ENCODE measurements at regions not wholly inside any gene's neighbourhood (a gene's known extent, or its start where the extent isn't known, plus 50 kb on each side); places are given as distances from the start of the nearest gene placed in this dataset.

DNA sequence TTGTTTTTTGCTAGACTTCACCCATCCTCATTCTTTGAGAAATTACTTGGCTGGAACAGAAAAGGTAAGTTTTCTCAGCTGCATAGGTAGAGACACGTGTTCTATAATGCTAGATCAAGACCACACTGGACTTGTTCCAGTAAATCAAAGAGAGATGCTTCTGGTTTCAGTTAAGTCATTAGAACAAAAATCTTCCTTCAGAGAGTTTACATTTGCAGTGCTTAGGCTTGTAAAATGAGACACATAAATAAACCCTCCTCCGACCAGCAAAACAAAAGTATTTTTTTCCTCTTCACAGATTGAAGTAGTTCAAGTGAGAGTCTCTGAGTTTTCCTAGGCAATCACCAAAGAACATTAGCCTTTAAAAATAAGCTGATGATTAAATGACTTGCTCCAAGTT lies 87.3 kb upstream of the PROK2 start:
- Histone ChIP-seq H3K27me3 (no peaks in the 10 kb centered on the region), H3K4me1 (no peaks in the 10 kb centered on the region), H3K9me3 (no peaks in the 10 kb centered on the region), H3K4me3 (no peak overlapping the region), H3K36me3 (ENCODE audit: low read depth, missing control alignments) (no peaks in the 10 kb centered on the region), H3K27ac (no peak overlapping the region)
- TF ChIP-seq, protein P1, sequence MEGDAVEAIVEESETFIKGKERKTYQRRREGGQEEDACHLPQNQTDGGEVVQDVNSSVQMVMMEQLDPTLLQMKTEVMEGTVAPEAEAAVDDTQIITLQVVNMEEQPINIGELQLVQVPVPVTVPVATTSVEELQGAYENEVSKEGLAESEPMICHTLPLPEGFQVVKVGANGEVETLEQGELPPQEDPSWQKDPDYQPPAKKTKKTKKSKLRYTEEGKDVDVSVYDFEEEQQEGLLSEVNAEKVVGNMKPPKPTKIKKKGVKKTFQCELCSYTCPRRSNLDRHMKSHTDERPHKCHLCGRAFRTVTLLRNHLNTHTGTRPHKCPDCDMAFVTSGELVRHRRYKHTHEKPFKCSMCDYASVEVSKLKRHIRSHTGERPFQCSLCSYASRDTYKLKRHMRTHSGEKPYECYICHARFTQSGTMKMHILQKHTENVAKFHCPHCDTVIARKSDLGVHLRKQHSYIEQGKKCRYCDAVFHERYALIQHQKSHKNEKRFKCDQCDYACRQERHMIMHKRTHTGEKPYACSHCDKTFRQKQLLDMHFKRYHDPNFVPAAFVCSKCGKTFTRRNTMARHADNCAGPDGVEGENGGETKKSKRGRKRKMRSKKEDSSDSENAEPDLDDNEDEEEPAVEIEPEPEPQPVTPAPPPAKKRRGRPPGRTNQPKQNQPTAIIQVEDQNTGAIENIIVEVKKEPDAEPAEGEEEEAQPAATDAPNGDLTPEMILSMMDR (IDR thresholded peaks at IDR 0.05): no peak
- no peak for TF ChIP-seq POLR2A (IDR thresholded peaks at IDR 0.05)
- WGBS, 2 donors: 57 to 65% methylated on average over 2 of the region's 2 CpGs
- intact Hi-C loops (cut with DNase I; ENCODE audit: low total_unique reads): no loop called here
- no peak for DNase-seq

DNA sequence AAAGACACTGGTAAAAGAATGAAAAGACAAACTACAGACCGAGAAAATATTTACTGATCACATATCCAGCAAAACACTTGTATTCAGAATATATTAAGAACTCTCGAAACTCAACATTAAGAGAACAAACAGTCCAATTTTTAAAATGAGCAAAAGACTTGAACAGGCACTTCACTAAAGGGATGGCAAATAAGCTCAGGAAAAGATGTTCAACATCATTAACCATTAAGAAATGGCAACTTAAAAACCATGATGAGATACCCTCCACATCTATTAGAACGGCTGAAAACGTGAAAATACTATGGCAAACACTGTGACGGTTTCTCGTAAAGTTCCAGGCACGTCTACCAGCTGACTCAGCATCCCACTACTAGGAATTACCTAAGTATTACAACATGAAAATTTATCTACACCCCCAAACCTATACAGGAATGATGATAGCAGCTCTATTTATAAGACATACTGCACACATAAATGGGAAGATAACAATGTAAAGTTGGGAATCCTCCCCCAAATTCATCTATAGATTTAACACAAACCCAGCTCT lies 86.1 kb upstream of the PROK2 start:
- TF ChIP-seq, protein P1 (IDR thresholded peaks at IDR 0.05): no peak
- no peak for TF ChIP-seq POLR2A (IDR thresholded peaks at IDR 0.05)
- 91 to 93% methylated on average over 7 of the region's 7 CpGs for WGBS, 2 donors
- Histone ChIP-seq H3K4me1 (no peaks in the 10 kb centered on the region), H3K9me3 (no peaks in the 10 kb centered on the region), H3K27ac (no peak overlapping the region), H3K36me3 (ENCODE audit: low read depth, missing control alignments) (no peaks in the 10 kb centered on the region), H3K27me3 (no peaks in the 10 kb centered on the region), H3K4me3 (no peak overlapping the region)
- intact Hi-C loops (cut with DNase I; ENCODE audit: low total_unique reads): no loop called here
- no peak for DNase-seq

DNA sequence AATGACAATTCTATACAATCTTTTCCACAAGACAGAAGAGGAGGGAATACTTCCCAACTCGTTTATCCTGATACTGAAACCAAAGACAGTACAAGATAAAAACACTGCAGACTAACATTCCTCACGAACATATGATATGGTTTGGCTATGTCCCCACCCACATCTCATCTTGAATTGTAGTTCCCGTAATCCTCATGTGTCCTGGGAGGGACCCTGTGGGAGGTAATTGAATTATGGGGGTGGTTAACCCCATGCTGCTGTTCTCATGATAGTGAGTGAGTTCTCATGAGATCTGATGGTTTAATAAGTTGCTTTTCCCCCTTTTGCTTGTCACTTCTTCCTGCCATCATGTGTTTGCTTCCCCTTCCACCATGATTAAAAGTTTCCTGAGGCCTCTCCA lies 83.9 kb upstream of the PROK2 start:
- no peak overlapping the region for H3K27ac ChIP-seq
- WGBS, 2 donors: 61 to 74% methylated on average over 3 of the region's 3 CpGs
- no peak for DNase-seq
- intact Hi-C loops (cut with DNase I; ENCODE audit: low total_unique reads): no loop called here
- no peak overlapping the region for H3K4me3 ChIP-seq
- H3K27me3 ChIP-seq: no peaks in the 10 kb centered on the region
- H3K4me1 ChIP-seq: no peaks in the 10 kb centered on the region
- TF ChIP-seq POLR2A (IDR thresholded peaks at IDR 0.05): no peak
- TF ChIP-seq, protein P1 (IDR thresholded peaks at IDR 0.05): no peak
- H3K9me3 ChIP-seq: no peaks in the 10 kb centered on the region
- no peaks in the 10 kb centered on the region for H3K36me3 ChIP-seq (ENCODE audit: low read depth, missing control alignments)

DNA sequence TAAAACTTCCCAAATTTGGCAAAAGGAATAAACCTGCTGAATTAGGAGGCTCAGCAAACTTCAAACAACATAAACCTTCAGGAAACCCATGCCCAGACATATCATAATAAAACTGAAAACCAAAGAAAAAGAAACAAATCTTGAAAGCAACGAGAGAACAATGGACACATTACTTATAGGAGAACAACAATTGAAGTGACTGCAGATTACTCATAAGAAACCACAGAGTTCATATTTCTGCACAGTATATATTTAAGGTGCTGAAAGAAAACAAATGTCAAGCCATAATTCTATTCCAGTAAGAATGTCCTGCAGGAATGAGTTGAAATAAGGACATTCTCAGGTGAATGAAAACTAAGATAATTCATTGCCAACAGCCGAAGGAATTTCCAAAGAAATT lies 80.8 kb upstream of the PROK2 start:
- no peak for TF ChIP-seq POLR2A (IDR thresholded peaks at IDR 0.05)
- TF ChIP-seq, protein P1 (IDR thresholded peaks at IDR 0.05): no peak
- intact Hi-C loops (cut with DNase I; ENCODE audit: low total_unique reads): no loop called here
- 68 to 74% methylated on average over 2 of the region's 2 CpGs for WGBS, 2 donors

DNA sequence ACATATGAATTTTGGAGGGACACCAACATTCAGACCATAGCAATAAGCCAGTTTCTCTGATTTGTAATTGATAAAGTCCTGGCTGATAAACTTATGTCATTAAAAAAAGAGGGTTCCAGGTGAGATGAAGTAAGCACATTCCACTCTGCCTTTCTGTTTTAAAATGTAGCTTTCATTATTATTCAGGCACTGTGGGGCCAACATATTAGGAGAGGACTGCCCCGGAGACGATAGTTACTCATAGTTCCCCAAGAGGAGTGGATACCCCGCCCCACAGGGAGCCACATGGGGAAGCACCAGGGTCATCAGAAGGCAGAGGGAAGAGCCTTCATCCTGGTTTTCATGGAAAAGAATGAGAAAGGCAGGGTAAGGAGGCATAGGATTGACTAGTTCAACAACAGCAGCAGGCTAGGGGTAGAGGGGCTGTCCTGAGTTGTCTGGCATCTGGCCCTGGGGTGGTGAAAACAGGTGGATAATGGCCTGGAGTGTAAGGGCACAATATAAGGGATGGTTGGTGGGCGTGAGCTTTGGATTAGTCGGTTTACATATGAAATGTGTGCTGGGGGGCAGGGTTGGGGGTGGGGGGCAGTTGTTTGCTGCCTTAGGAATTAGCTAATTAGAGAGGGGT lies 78.7 kb upstream of the PROK2 start:
- no peak overlapping the region for H3K4me3 ChIP-seq
- no peaks in the 10 kb centered on the region for H3K36me3 ChIP-seq (ENCODE audit: low read depth, missing control alignments)
- peaks cover 5% of the 10 kb centered on the region for H3K4me1 ChIP-seq
- WGBS, 2 donors: 76 to 83% methylated on average over 5 of the region's 5 CpGs
- H3K27me3 ChIP-seq: no peaks in the 10 kb centered on the region
- H3K27ac ChIP-seq: no peak overlapping the region
- DNase-seq: no peak
- no peak for TF ChIP-seq POLR2A (IDR thresholded peaks at IDR 0.05)
- TF ChIP-seq, protein P1 (IDR thresholded peaks at IDR 0.05): no peak
- intact Hi-C loops (cut with DNase I; ENCODE audit: low total_unique reads): no loop called here
- no peaks in the 10 kb centered on the region for H3K9me3 ChIP-seq

More for the DNA sequence above, 80.8 kb upstream of the PROK2 start:
- Histone ChIP-seq H3K36me3 (ENCODE audit: low read depth, missing control alignments) (no peaks in the 10 kb centered on the region), H3K9me3 (no peaks in the 10 kb centered on the region), H3K4me3 (no peak overlapping the region), H3K4me1 (peaks cover 5% of the 10 kb centered on the region), H3K27me3 (no peaks in the 10 kb centered on the region), H3K27ac (no peak overlapping the region)
- DNase-seq: no peak

All from testis (tissue), 2 donors.